SU-DHL-6 (cell line): ENCODE measurements at regions not wholly inside any gene's neighbourhood (a gene's known extent, or its start where the extent isn't known, plus 50 kb on each side); places are given as distances from the start of the nearest gene placed in this dataset.

Experiments
- H2AFZ ChIP-seq: fragments of 200-600 bp; sonication (generic); 2 replicates; pipeline ENCODE4 v1.6.1; 2014; ENCODE audit warnings: low read depth, mild to moderate bottlenecking, moderate library complexity, mixed read lengths, antibody characterized with exemption, low read length; ENCODE audit not compliant: severe bottlenecking
- H3F3A ChIP-seq: fragments of 200-600 bp; shearing (Covaris generic); 2 replicates; pipeline ENCODE4 v1.6.0; 2016; ENCODE audit warnings: antibody characterized with exemption, mild to moderate bottlenecking; ENCODE audit not compliant: insufficient read depth
- H3K27ac ChIP-seq: fragments of 200-600 bp; sonication (generic); 2 replicates; pipeline ENCODE4 v1.5.1; 2016; ENCODE audit warnings: low read depth, mild to moderate bottlenecking, low read length, moderate library complexity, mixed read lengths
- H3K27me3 ChIP-seq: fragments of 200-600 bp; sonication (generic), shearing (Covaris generic); 2 replicates; pipeline ENCODE4 v1.6.0; 2014; ENCODE audit warnings: mild to moderate bottlenecking, low read length
- H3K36me3 ChIP-seq: fragments of 200-600 bp; sonication (generic); 2 replicates; pipeline ENCODE4 v1.6.1; 2014; ENCODE audit warnings: mild to moderate bottlenecking, low read length, mixed read lengths
- H3K4me2 ChIP-seq: fragments of 300-600, 200-600 bp; shearing (Covaris generic), sonication (generic); 2 replicates; pipeline ENCODE4 v1.6.0; 2014; ENCODE audit warnings: low read length, low read depth, mild to moderate bottlenecking; ENCODE audit not compliant: poor library complexity, severe bottlenecking
- H3K4me3 ChIP-seq: fragments of 200-600 bp; sonication (generic); 2 replicates; pipeline ENCODE4 v1.5.1; 2014; ENCODE audit warnings: antibody characterized with exemption, low read length, mild to moderate bottlenecking, mixed read lengths; ENCODE audit not compliant: insufficient read depth, poor library complexity, severe bottlenecking
- H3K79me2 ChIP-seq: fragments of 200-600 bp; sonication (generic); 2 replicates; pipeline ENCODE4 v1.6.1; 2014; ENCODE audit warnings: mild to moderate bottlenecking, low read length, moderate library complexity; ENCODE audit not compliant: insufficient read depth
- H3K9ac ChIP-seq: fragments of 200-600 bp; sonication (generic); 2 replicates; pipeline ENCODE4 v1.7.0; 2014; ENCODE audit warnings: mild to moderate bottlenecking, low read length
- H3K9me2 ChIP-seq: fragments of 200-600 bp; sonication (generic); replicated peaks from 2 replicates; pipeline ENCODE4 v1.6.1; 2014; ENCODE audit warnings: low read length; ENCODE audit not compliant: insufficient read depth
- H3K9me3 ChIP-seq: fragments of 200-600 bp; sonication (generic); 2 replicates; pipeline ENCODE4 v1.6.1; 2014; ENCODE audit warnings: low read length, mixed read lengths; ENCODE audit not compliant: insufficient read depth
- H4K20me1 ChIP-seq: fragments of 200-600 bp; sonication (generic); 2 replicates; pipeline ENCODE4 v1.6.1; 2014; ENCODE audit warnings: low read depth, mild to moderate bottlenecking, antibody characterized with exemption, low read length, moderate library complexity, mixed read lengths
- CTCF ChIP-seq: fragments of 200-600 bp; sonication (generic); IDR thresholded peaks from one replicate; pipeline ENCODE4 v1.5.1; 2017; ENCODE audit warnings: antibody characterized with exemption, mild to moderate bottlenecking, low read length, moderate library complexity; ENCODE audit not compliant: insufficient read depth, poor library complexity, severe bottlenecking
- EZH2phosphoT487 ChIP-seq: fragments of 200-600 bp; sonication (generic), shearing (Covaris generic); conservative IDR thresholded peaks from 2 replicates; pipeline ENCODE4 v1.6.1; 2018; ENCODE audit warnings: mild to moderate bottlenecking, antibody characterized with exemption, low read length, moderate library complexity, mixed read lengths

- no peak for TF ChIP-seq CTCF
- no peak for TF ChIP-seq EZH2phosphoT487
- Histone ChIP-seq H2AFZ (no peak overlapping the region), H3K79me2 (no peaks in the 10 kb centered on the region), H3K36me3 (no peaks in the 10 kb centered on the region), H3K9me2 (no peaks in the 10 kb centered on the region), H3K27me3 (no peaks in the 10 kb centered on the region), H3K9ac (no peak overlapping the region), H4K20me1 (no peaks in the 10 kb centered on the region), H3K9me3 (no peaks in the 10 kb centered on the region), H3K4me3 (no peak overlapping the region), H3K4me2 (no peak overlapping the region), H3K27ac (no peak overlapping the region), H3F3A (no peaks in the 10 kb centered on the region)
Measured at GRCh38 chr12:89092297-89092696, 260.0 kb downstream of the DUSP6 start.

GRCh38 chr12:89091293-89091841 lies 260.9 kb downstream of the DUSP6 start:
- Histone ChIP-seq H2AFZ (no peak overlapping the region), H4K20me1 (no peaks in the 10 kb centered on the region), H3K9ac (no peak overlapping the region), H3K27ac (no peak overlapping the region), H3K4me2 (no peak overlapping the region), H3F3A (no peaks in the 10 kb centered on the region), H3K36me3 (no peaks in the 10 kb centered on the region), H3K4me3 (no peak overlapping the region), H3K79me2 (no peaks in the 10 kb centered on the region), H3K9me2 (no peaks in the 10 kb centered on the region), H3K27me3 (no peaks in the 10 kb centered on the region), H3K9me3 (no peaks in the 10 kb centered on the region)
- TF ChIP-seq EZH2phosphoT487, result no peak
- TF ChIP-seq CTCF, result no peak

GRCh38 chr12:89089264-89089663 lies 263.0 kb downstream of the DUSP6 start:
- Histone ChIP-seq H3K4me3 (no peak overlapping the region), H3K27ac (no peak overlapping the region), H3K9me3 (no peaks in the 10 kb centered on the region), H3K27me3 (no peaks in the 10 kb centered on the region), H3K4me2 (no peak overlapping the region), H3K9me2 (no peaks in the 10 kb centered on the region), H3K9ac (no peak overlapping the region), H2AFZ (no peak overlapping the region), H3F3A (no peaks in the 10 kb centered on the region), H3K79me2 (no peaks in the 10 kb centered on the region), H4K20me1 (no peaks in the 10 kb centered on the region), H3K36me3 (no peaks in the 10 kb centered on the region)
- TF ChIP-seq EZH2phosphoT487 (no peak), CTCF (no peak)

- H2AFZ ChIP-seq, result no peak overlapping the region
- H3K79me2 ChIP-seq, result no peaks in the 10 kb centered on the region
Measured at GRCh38 chr12:89087876-89088275, 264.4 kb downstream of the DUSP6 start.

More at GRCh38 chr12:89087876-89088275, 264.4 kb downstream of the DUSP6 start:
- no peak overlapping the region for H3K4me2 ChIP-seq
- H3K9me3 ChIP-seq, result no peaks in the 10 kb centered on the region
- H3K9ac ChIP-seq, result no peak overlapping the region
- no peaks in the 10 kb centered on the region for H3K36me3 ChIP-seq
- H3F3A ChIP-seq, result no peaks in the 10 kb centered on the region
- H4K20me1 ChIP-seq, result no peaks in the 10 kb centered on the region
- H3K27me3 ChIP-seq, result no peaks in the 10 kb centered on the region
- no peak overlapping the region for H3K4me3 ChIP-seq
- no peaks in the 10 kb centered on the region for H3K9me2 ChIP-seq
- no peak overlapping the region for H3K27ac ChIP-seq
- TF ChIP-seq EZH2phosphoT487 (no peak), CTCF (no peak)
